ENCODE measurements at regions not wholly inside any gene's neighbourhood (a gene's known extent, or its start where the extent isn't known, plus 50 kb on each side); places are given as distances from the start of the nearest gene placed in this dataset.

- no peaks in the 10 kb centered on the region for H3K27me3 ChIP-seq (ENCODE audit: insufficient read depth in 3 of 3, low read length in 2 of 3)
Observed at GRCh38 chr14:98198385-98198784, 1073.6 kb downstream of the BCL11B start.

GRCh38 chr14:98200601-98201000 is 1071.4 kb downstream of the BCL11B start:
- Histone ChIP-seq H3K36me3 (ENCODE audit: insufficient read depth in 1 of 2, low read depth in 1 of 2) (no peaks in the 10 kb centered on the region), H3K27ac (no peak overlapping the region), H3K27me3 (ENCODE audit: insufficient read depth in 3 of 3, low read length in 2 of 3) (no peaks in the 10 kb centered on the region), H3K4me1 (no peaks in the 10 kb centered on the region), H3K9me3 (no peaks in the 10 kb centered on the region), H3K4me3 (no peak overlapping the region)
- no peak for ATAC-seq
- 51 to 64% (median 60%) methylated on average over 7 of the region's 7 CpGs for WGBS, 3 donors
- intact Hi-C loops (cut with DNase I), result no loop called here
- no peak for TF ChIP-seq CTCF (IDR thresholded peaks at IDR 0.05)
- no peak for DNase-seq

More at GRCh38 chr14:98198385-98198784, 1073.6 kb downstream of the BCL11B start:
- Histone ChIP-seq H3K9me3 (no peaks in the 10 kb centered on the region), H3K4me1 (no peaks in the 10 kb centered on the region), H3K4me3 (no peak overlapping the region), H3K27ac (no peak overlapping the region), H3K36me3 (ENCODE audit: insufficient read depth in 1 of 2, low read depth in 1 of 2) (no peaks in the 10 kb centered on the region)
- 69 to 86% (median 75%) methylated on average over 10 of the region's 10 CpGs for WGBS, 3 donors
- no peak for TF ChIP-seq CTCF (IDR thresholded peaks at IDR 0.05)
- no peak for DNase-seq
- no peak for ATAC-seq
- intact Hi-C loops (cut with DNase I), result no loop called here

GRCh38 chr14:98203421-98203820 is 1068.6 kb downstream of the BCL11B start:
- no peaks in the 10 kb centered on the region for H3K36me3 ChIP-seq (ENCODE audit: insufficient read depth in 1 of 2, low read depth in 1 of 2)
- H3K27ac ChIP-seq, result no peak overlapping the region
- H3K9me3 ChIP-seq, result no peaks in the 10 kb centered on the region
- H3K4me3 ChIP-seq, result no peak overlapping the region
- intact Hi-C loops (cut with DNase I), result no loop called here
- no peak for DNase-seq
- no peaks in the 10 kb centered on the region for H3K4me1 ChIP-seq
- no peaks in the 10 kb centered on the region for H3K27me3 ChIP-seq (ENCODE audit: insufficient read depth in 3 of 3, low read length in 2 of 3)
- TF ChIP-seq CTCF (IDR thresholded peaks at IDR 0.05), result no peak
- 83 to 93% (median 85%) methylated on average over 6 of the region's 6 CpGs for WGBS, 3 donors
- ATAC-seq, result no peak

- WGBS, 3 donors, result 39 to 65% (median 55%) methylated on average over 3 of the region's 3 CpGs
- H3K9me3 ChIP-seq, result no peaks in the 10 kb centered on the region
- TF ChIP-seq CTCF (IDR thresholded peaks at IDR 0.05), result no peak
- ATAC-seq (no peak), DNase-seq (no peak)
- no peak overlapping the region for H3K4me3 ChIP-seq
- no peak overlapping the region for H3K27ac ChIP-seq
- no peaks in the 10 kb centered on the region for H3K4me1 ChIP-seq
- intact Hi-C loops (cut with DNase I), result no loop called here
- no peaks in the 10 kb centered on the region for H3K36me3 ChIP-seq (ENCODE audit: insufficient read depth in 1 of 2, low read depth in 1 of 2)
- H3K27me3 ChIP-seq (ENCODE audit: insufficient read depth in 3 of 3, low read length in 2 of 3), result peaks cover 0 to 2% (median 0%) of the 10 kb centered on the region in 3 donors
Observed at GRCh38 chr14:98204139-98204538, 1067.9 kb downstream of the BCL11B start.

GRCh38 chr14:98207415-98207814 is 1064.6 kb downstream of the BCL11B start:
- no peak for ATAC-seq
- DNase-seq, result no peak
- no peak overlapping the region for H3K4me3 ChIP-seq
- H3K4me1 ChIP-seq, result no peaks in the 10 kb centered on the region
- H3K36me3 ChIP-seq (ENCODE audit: insufficient read depth in 1 of 2, low read depth in 1 of 2), result no peaks in the 10 kb centered on the region
- H3K27ac ChIP-seq, result no peak overlapping the region
- peaks cover 0 to 2% (median 0%) of the 10 kb centered on the region in 3 donors for H3K27me3 ChIP-seq (ENCODE audit: insufficient read depth in 3 of 3, low read length in 2 of 3)
- no peak for TF ChIP-seq CTCF (IDR thresholded peaks at IDR 0.05)
- no peaks in the 10 kb centered on the region for H3K9me3 ChIP-seq
- intact Hi-C loops (cut with DNase I), result no loop called here
- 80 to 83% (median 82%) methylated on average over 10 of the region's 10 CpGs for WGBS, 3 donors

Data from psoas muscle (tissue), 7 donors.